SK-N-MC (cell line): ENCODE measurements at regions not wholly inside any gene's neighbourhood (a gene's known extent, or its start where the extent isn't known, plus 50 kb on each side); places are given as distances from the start of the nearest gene placed in this dataset.

ENCODE experiments used
- DNase-seq: peaks from one replicate; pipeline ENCODE4 v3.0.0-alpha.2; 2011; ENCODE audit warnings: low read depth, low spot score
- H3K27ac ChIP-seq: fragments of 200-600 bp; sonication (generic); 2 replicates; pipeline ENCODE4 v1.5.1; 2016; ENCODE audit warnings: mixed run types
- H3K36me3 ChIP-seq: fragments of 200-600 bp; sonication (generic); 2 replicates; pipeline ENCODE4 v1.6.1; 2017; ENCODE audit warnings: antibody characterized with exemption, low read length, mixed read lengths; ENCODE audit not compliant: insufficient read depth
- H3K4me3 ChIP-seq: fragments of 200-600 bp; sonication (generic); 2 replicates; pipeline ENCODE4 v1.5.1; 2016
- H3K9ac ChIP-seq: fragments of 200-600 bp; sonication (generic); 2 replicates; pipeline ENCODE4 v1.8.0; 2017; ENCODE audit warnings: mixed run types, mixed read lengths; ENCODE audit not compliant: insufficient read length
- H3K9me3 ChIP-seq: fragments of 200-600 bp; sonication (generic); 2 replicates; pipeline ENCODE4 v1.6.1; 2017; ENCODE audit warnings: low read depth, mild to moderate bottlenecking, antibody characterized with exemption, low read length, moderate library complexity, mixed read lengths
- EZH2 ChIP-seq: fragments of 200-600 bp; sonication (generic); IDR thresholded peaks from one replicate; pipeline ENCODE4 v1.6.1; 2017; ENCODE audit warnings: antibody characterized with exemption
- FOXP2 ChIP-seq: optimal IDR thresholded peaks from 2 replicates; pipeline ENCODE3; 2011; ENCODE audit warnings: mild to moderate bottlenecking, moderate library complexity; ENCODE audit not compliant: insufficient read depth; ENCODE audit errors: extremely low read length, control extremely low read depth
- POLR2AphosphoS5 ChIP-seq: IDR thresholded peaks from 2 replicates; pipeline ENCODE4 v1.6.1; 2012; ENCODE audit warnings: mild to moderate bottlenecking, low read depth, low read length, borderline replicate concordance

GRCh38 chr3:111244760-111245159 lies 173.1 kb downstream of the NECTIN3 start:
- TF ChIP-seq POLR2AphosphoS5 (no peak), FOXP2 (no peak), EZH2 (no peak)
- no peaks in the 10 kb centered on the region for H3K36me3 ChIP-seq
- H3K9me3 ChIP-seq = no peaks in the 10 kb centered on the region
- H3K9ac ChIP-seq = no peak overlapping the region
- DNase-seq = no peak
- H3K4me3 ChIP-seq = no peak overlapping the region
- H3K27ac ChIP-seq = no peak overlapping the region

DNA sequence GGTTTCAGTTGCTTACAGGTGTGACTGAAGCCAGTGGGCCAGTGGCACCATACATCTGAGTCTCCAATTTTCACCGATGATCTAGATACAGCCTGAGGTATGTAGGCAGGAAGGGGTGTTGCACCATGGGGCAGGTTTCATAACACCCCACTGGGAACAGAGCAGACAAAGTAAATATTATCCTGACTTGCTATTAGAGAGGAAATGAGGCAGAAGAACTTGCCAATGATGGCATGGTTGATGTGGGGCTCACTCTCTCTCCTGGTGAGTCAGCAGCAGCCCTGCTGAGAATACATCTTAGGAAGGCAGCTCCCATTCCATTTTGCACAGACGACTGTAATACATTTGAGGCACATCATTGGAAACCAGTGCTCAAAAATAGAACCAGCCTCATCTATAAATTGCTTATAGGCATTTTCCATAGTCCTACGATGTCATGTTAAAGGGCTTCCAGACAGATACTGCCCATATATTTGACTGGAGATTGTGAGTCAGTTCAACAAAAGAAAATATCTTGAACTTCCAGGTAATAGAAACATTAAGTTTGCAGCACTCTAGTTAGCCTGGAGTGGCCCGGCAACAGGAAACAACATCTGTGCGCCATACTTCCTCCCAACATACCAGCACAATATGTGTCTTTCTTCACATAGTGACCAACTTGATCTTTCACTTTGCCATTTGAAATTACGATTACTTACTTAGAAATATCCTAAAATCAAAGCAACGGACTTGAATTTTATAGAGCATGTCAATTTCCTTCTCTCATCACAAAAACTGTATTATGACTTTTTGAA lies 175.5 kb downstream of the NECTIN3 start:
- Histone ChIP-seq H3K4me3 (no peak overlapping the region), H3K27ac (no peak overlapping the region), H3K9me3 (no peaks in the 10 kb centered on the region), H3K9ac (no peak overlapping the region), H3K36me3 (no peaks in the 10 kb centered on the region)
- no peak for DNase-seq
- TF ChIP-seq POLR2AphosphoS5 = no peak
- TF ChIP-seq EZH2 = no peak
- TF ChIP-seq FOXP2 = no peak

- DNase-seq = no peak
- no peaks in the 10 kb centered on the region for H3K36me3 ChIP-seq
- TF ChIP-seq FOXP2 (no peak), EZH2 (no peak), POLR2AphosphoS5 (no peak)
Observed at GRCh38 chr3:111248406-111248805, 176.8 kb downstream of the NECTIN3 start.

DNA sequence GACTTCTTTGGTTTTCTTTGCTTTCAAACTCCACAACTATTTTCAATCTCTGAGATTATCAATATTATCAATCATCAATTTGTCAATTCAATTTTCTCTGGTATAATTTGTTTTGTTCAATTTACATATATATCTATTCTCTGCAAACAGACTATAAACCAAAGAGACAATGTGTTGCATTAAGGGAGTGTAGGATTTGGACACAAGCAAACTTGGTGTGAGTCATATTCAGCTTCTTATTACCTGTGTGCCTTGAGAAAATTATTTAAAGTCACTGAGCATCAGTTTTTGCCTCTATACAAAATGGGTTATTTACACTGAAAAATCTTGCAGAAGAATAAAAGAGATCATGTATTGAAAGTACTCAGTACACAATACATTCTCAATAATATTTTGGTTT lies 177.8 kb downstream of the NECTIN3 start:
- no peak overlapping the region for H3K9ac ChIP-seq
- no peak for TF ChIP-seq POLR2AphosphoS5
- no peak for TF ChIP-seq FOXP2
- TF ChIP-seq EZH2 = no peak

More at GRCh38 chr3:111248406-111248805, 176.8 kb downstream of the NECTIN3 start:
- H3K27ac ChIP-seq = no peak overlapping the region
- no peak overlapping the region for H3K9ac ChIP-seq
- H3K4me3 ChIP-seq = no peak overlapping the region
- no peaks in the 10 kb centered on the region for H3K9me3 ChIP-seq

DNA sequence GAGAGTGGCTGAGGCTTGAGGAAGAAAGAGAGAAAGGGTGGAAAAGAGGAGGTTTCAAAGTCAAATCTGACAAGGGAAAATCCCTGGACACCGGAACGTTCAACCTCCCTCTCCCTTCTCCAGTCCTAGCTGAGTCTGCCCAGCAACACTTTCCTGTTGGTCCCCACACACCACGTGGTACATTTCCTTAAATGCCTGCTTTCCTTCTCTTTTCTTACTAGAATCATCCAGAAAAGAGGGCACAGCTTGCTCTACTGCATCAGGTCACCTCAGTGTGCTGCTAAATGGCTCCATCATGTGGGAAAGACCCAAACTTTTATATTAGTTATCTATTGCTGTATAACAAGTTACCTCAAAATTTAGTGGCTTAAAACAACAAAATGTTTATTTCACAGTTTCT lies 181.2 kb downstream of the NECTIN3 start:
- TF ChIP-seq FOXP2 = no peak
- TF ChIP-seq EZH2 = no peak
- TF ChIP-seq POLR2AphosphoS5 = no peak
- Histone ChIP-seq H3K9ac (no peak overlapping the region), H3K36me3 (no peaks in the 10 kb centered on the region), H3K4me3 (no peak overlapping the region), H3K9me3 (no peaks in the 10 kb centered on the region), H3K27ac (no peak overlapping the region)
- no peak for DNase-seq

More for the DNA sequence above, 177.8 kb downstream of the NECTIN3 start:
- no peaks in the 10 kb centered on the region for H3K9me3 ChIP-seq
- no peak overlapping the region for H3K4me3 ChIP-seq
- no peaks in the 10 kb centered on the region for H3K36me3 ChIP-seq
- no peak overlapping the region for H3K27ac ChIP-seq
- DNase-seq = no peak

DNA sequence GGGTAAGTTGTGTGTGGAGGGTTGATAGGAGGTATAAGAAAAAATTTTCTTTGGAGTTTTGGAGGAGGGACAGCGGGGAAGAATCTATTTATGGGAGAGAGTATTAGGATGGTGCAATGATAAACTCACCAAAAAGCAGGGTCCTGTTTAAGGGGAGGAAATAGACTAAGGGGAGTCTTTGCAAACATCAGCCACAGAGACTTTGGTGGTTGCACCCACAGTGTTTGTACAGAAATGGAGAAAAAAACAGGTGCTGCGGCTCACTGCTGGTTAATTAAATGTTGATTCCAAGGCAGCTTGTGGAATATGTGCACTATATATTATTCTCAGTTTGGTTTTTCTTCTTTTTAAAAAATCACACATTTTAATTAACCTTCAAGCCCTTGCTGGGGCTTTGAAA lies 182.1 kb downstream of the NECTIN3 start:
- Histone ChIP-seq H3K9me3 (no peaks in the 10 kb centered on the region), H3K36me3 (no peaks in the 10 kb centered on the region), H3K4me3 (no peak overlapping the region), H3K9ac (no peak overlapping the region), H3K27ac (no peak overlapping the region)
- DNase-seq = no peak
- no peak for TF ChIP-seq POLR2AphosphoS5
- no peak for TF ChIP-seq EZH2
- TF ChIP-seq FOXP2 = no peak

- Histone ChIP-seq H3K4me3 (no peak overlapping the region), H3K27ac (no peak overlapping the region), H3K9me3 (no peaks in the 10 kb centered on the region), H3K36me3 (no peaks in the 10 kb centered on the region), H3K9ac (no peak overlapping the region)
- no peak for TF ChIP-seq POLR2AphosphoS5
- no peak for TF ChIP-seq FOXP2
- TF ChIP-seq EZH2 = no peak
- DNase-seq = no peak
Observed at GRCh38 chr3:111260878-111261277, 189.3 kb downstream of the NECTIN3 start.

- no peak for DNase-seq
- no peak overlapping the region for H3K9ac ChIP-seq
- no peaks in the 10 kb centered on the region for H3K36me3 ChIP-seq
- H3K9me3 ChIP-seq = no peaks in the 10 kb centered on the region
- H3K27ac ChIP-seq = no peak overlapping the region
- no peak overlapping the region for H3K4me3 ChIP-seq
- no peak for TF ChIP-seq FOXP2
- TF ChIP-seq POLR2AphosphoS5 = no peak
- TF ChIP-seq EZH2 = no peak
Observed at GRCh38 chr3:111269777-111270176, 198.2 kb downstream of the NECTIN3 start.
